HL-60/S4 treated with retinoic acid at 250 ng/mL for 4 days and 3 days (cell line): ENCODE measurements at regions not wholly inside any gene's neighbourhood (a gene's known extent, or its start where the extent isn't known, plus 50 kb on each side); places are given as distances from the start of the nearest gene placed in this dataset.
"Not testable (repeated sequence)": the region's sequence is repeated elsewhere in the genome, so short reads cannot be mapped to it uniquely, and the experiment has no call there.

Source experiments
- in situ Hi-C: fragments of 300-500 bp; cut with MboI; formaldehyde crosslinking; loops from 2 replicates; pipeline ENCODE4 v1.7.0; 2022; ENCODE audit warnings: low sequenced_read_pairs

- in situ Hi-C loops: no loop called here
Observed at GRCh38 chr9:90167914-90168313, 474.7 kb downstream of the DIRAS2 start.

GRCh38 chr9:90169490-90169889 is 473.1 kb downstream of the DIRAS2 start:
- in situ Hi-C loops: no loop called here

GRCh38 chr9:90173935-90174334 is 468.7 kb downstream of the DIRAS2 start:
- in situ Hi-C loops: not testable (repeated sequence)

- in situ Hi-C loops: not testable (repeated sequence)
Observed at GRCh38 chr9:90174346-90174745, 468.3 kb downstream of the DIRAS2 start.

GRCh38 chr9:90175257-90175656 is 467.4 kb downstream of the DIRAS2 start:
- in situ Hi-C loops: no loop called here

GRCh38 chr9:90175865-90176264 is 466.8 kb downstream of the DIRAS2 start:
- in situ Hi-C loops: no loop called here

GRCh38 chr9:90176901-90177300 is 465.7 kb downstream of the DIRAS2 start:
- in situ Hi-C loops: no loop called here

- in situ Hi-C loops: no loop called here
Observed at GRCh38 chr9:90180381-90180780, 462.2 kb downstream of the DIRAS2 start.

- in situ Hi-C loops: no loop called here
Observed at GRCh38 chr9:90188656-90189055, 454.0 kb downstream of the DIRAS2 start.

- in situ Hi-C loops: no loop called here
Observed at GRCh38 chr9:90189306-90189705, 453.3 kb downstream of the DIRAS2 start.

- in situ Hi-C loops: not testable (repeated sequence)
Observed at GRCh38 chr9:90192465-90192864, 450.2 kb downstream of the DIRAS2 start.

GRCh38 chr9:90198956-90199355 is 443.7 kb downstream of the DIRAS2 start:
- in situ Hi-C loops: no loop called here

GRCh38 chr9:90201766-90202165 is 440.9 kb downstream of the DIRAS2 start:
- in situ Hi-C loops: no loop called here

- in situ Hi-C loops: no loop called here
Observed at GRCh38 chr9:90204128-90204831, 438.3 kb downstream of the DIRAS2 start.

- in situ Hi-C loops: not testable (repeated sequence)
Observed at GRCh38 chr9:90213045-90213444, 429.6 kb downstream of the DIRAS2 start.

GRCh38 chr9:90219548-90220118 is 423.0 kb downstream of the DIRAS2 start:
- in situ Hi-C loops: no loop called here

GRCh38 chr9:90221899-90222298 is 420.7 kb downstream of the DIRAS2 start:
- in situ Hi-C loops: not testable (repeated sequence)

GRCh38 chr9:90226839-90227338 is 415.7 kb downstream of the DIRAS2 start:
- in situ Hi-C loops: loop anchor here (25.0 kb wide), 1 partner anchor 635 kb away; no protein-coding TSS in a partner anchor

- in situ Hi-C loops: loop anchor here (25.0 kb wide), 1 partner anchor 629 kb away; no protein-coding TSS in a partner anchor
Observed at GRCh38 chr9:90233081-90233480, 409.5 kb downstream of the DIRAS2 start.

- in situ Hi-C loops: loop anchor here (25.0 kb wide), 1 partner anchor 622 kb away; no protein-coding TSS in a partner anchor
Observed at GRCh38 chr9:90240541-90240940, 402.1 kb downstream of the DIRAS2 start.

- in situ Hi-C loops: loop anchor here (25.0 kb wide), 1 partner anchor 617 kb away; no protein-coding TSS in a partner anchor
Observed at GRCh38 chr9:90245661-90246060, 397.0 kb downstream of the DIRAS2 start.

GRCh38 chr9:90249094-90249493 is 393.5 kb downstream of the DIRAS2 start:
- in situ Hi-C loops: loop anchor here (25.0 kb wide), 1 partner anchor 613 kb away; no protein-coding TSS in a partner anchor
